ENCODE measurements at regions not wholly inside any gene's neighbourhood (a gene's known extent, or its start where the extent isn't known, plus 50 kb on each side); places are given as distances from the start of the nearest gene placed in this dataset.

DNA sequence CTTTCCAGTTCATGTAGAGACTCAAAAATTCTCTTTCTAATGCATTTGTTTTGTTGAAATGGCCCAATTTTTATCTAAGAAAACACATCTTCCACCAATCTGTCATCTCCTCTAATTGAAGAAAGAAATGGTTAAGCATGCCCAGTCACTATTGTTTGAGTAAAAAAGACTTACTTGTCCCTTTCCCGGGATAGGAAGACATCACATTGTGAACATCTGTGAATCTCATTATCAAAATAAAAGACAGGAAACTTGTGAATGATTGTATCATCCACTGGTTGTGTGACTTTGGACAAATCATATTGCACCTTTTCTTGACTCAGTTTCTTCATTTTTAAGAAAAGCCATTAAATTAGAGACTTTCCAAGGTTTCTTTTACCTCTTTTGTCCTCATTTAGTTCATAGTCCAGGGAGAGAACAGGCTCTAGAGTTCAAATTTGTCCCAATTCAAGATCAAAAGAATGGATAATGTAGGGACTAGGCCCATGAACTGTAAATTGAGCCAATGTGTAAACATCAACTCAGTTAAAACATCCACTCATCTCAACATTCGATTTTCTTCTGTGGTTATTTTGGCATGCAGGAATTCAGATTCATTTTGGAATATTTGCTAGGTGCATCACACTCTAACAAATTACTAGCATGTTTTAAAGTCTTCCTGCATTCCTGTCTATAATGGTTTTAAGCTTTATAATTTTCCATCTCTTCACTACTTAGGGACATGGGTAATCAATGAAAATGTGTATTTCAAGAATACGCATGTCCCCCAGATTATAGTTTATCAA lies 838.0 kb upstream of the WWC1 start:
- no peaks in the 10 kb centered on the region for H3K4me1 ChIP-seq (ENCODE audit: low read depth)
- no peaks in the 10 kb centered on the region for H3K36me3 ChIP-seq
- H3K27ac ChIP-seq, result no peak overlapping the region
- H3K9me3 ChIP-seq (ENCODE audit: low read depth), result no peaks in the 10 kb centered on the region
- H3K27me3 ChIP-seq, result no peaks in the 10 kb centered on the region
- TF ChIP-seq CTCF (IDR thresholded peaks at IDR 0.05; ENCODE audit: low read depth, low read length), result no peak
- no peak for DNase-seq (ENCODE audit: low read depth in 1 of 2, low spot score in 1 of 2)
- H3K4me3 ChIP-seq, result no peak overlapping the region

DNA sequence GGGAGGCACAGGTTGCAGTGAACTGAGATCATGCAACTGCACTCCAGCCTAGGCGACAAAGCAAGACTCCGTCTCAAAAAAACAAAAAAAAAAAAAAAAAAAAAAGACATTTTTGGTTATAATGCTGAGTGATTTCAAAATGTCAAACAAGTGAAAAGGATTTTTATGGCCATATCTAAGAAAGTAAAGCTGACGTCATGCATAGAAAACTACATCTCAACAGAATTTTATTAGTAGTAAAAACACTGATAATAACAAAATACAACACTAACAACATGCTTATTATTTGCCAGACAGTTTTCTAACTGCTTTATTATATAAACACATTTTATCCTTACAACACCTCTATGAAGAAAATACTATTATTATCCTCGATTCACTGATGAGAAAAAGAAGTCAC lies 833.0 kb upstream of the WWC1 start:
- no peak for TF ChIP-seq CTCF (IDR thresholded peaks at IDR 0.05; ENCODE audit: low read depth, low read length)
- DNase-seq (ENCODE audit: low read depth in 1 of 2, low spot score in 1 of 2), result no peak
- Histone ChIP-seq H3K4me1 (ENCODE audit: low read depth) (no peaks in the 10 kb centered on the region), H3K36me3 (no peaks in the 10 kb centered on the region), H3K27ac (no peak overlapping the region), H3K9me3 (ENCODE audit: low read depth) (no peaks in the 10 kb centered on the region), H3K4me3 (no peak overlapping the region), H3K27me3 (no peaks in the 10 kb centered on the region)

DNA sequence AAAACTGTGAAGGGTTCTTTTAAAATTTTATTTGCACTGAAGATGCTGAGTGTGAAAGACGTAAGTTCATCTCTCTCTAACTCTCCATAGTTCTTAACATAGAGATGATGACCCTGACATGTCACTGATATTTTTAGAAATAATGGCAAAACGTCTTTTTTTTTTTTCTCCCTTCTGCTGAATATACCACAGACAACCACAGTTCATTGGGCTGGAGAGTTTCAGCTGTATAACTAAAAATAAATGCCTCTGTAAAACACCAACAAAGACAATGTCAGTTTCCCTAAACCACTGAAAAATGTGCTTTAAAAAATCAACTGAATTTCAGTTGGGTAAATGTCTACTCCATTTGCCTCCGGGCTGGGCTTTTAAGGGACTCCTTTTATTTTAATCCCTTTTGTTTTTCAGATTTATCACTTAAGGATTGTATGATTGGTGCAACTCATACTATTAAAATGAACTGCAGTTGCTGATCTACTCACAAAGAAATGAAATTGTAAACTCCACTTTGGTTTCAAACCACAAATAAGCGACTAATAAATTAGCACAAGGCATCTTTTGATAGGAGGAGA lies 830.9 kb upstream of the WWC1 start:
- no peaks in the 10 kb centered on the region for H3K36me3 ChIP-seq
- H3K4me3 ChIP-seq, result no peak overlapping the region
- H3K27ac ChIP-seq, result no peak overlapping the region
- H3K4me1 ChIP-seq (ENCODE audit: low read depth), result no peaks in the 10 kb centered on the region
- TF ChIP-seq CTCF (IDR thresholded peaks at IDR 0.05; ENCODE audit: low read depth, low read length), result no peak
- no peaks in the 10 kb centered on the region for H3K27me3 ChIP-seq
- no peaks in the 10 kb centered on the region for H3K9me3 ChIP-seq (ENCODE audit: low read depth)
- no peak for DNase-seq (ENCODE audit: low read depth in 1 of 2, low spot score in 1 of 2)

DNA sequence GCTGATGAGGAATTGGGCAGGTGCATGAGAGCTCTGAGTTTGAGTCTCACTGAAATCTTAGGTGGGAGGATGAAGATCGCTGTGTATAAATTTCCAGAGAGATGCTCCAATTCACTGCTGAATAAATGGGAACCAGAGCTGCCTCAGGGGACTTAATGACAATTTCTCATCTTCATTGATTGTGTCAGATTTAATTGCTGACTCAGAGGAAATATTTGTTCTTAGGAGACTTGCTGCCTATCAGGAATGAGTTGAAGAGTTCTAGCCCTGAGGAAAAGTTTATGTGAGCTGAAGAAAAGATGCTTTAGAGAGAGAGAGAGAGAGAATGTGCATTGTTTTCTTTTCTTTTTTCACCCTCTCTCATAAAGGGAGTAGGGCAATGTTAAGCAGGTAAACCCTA lies 827.5 kb upstream of the WWC1 start:
- H3K27me3 ChIP-seq, result no peaks in the 10 kb centered on the region
- no peak for DNase-seq (ENCODE audit: low read depth in 1 of 2, low spot score in 1 of 2)
- no peak overlapping the region for H3K4me3 ChIP-seq
- H3K9me3 ChIP-seq (ENCODE audit: low read depth), result no peaks in the 10 kb centered on the region
- H3K27ac ChIP-seq, result no peak overlapping the region
- no peaks in the 10 kb centered on the region for H3K4me1 ChIP-seq (ENCODE audit: low read depth)
- no peaks in the 10 kb centered on the region for H3K36me3 ChIP-seq
- TF ChIP-seq CTCF (IDR thresholded peaks at IDR 0.05; ENCODE audit: low read depth, low read length), result no peak

DNA sequence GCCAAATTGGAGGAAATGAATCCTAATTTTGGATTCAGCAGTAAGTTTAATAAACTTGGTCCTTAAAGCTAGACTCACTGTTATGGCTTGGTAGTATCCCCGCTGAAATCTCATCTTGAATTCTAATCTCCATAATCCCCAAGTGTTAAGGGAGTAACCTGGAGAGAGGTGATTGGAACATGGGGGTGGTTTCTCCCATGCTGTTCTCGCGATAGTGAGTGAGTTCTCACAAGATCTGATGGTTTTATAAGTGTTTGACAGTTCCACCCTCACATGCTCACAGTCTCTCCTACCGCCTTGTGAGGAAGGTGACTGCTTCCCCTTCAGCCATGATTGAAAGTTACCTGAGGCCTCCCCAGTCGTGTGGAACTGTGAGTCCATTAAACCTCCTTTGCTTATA lies 824.5 kb upstream of the WWC1 start:
- no peak for DNase-seq (ENCODE audit: low read depth in 1 of 2, low spot score in 1 of 2)
- H3K4me1 ChIP-seq (ENCODE audit: low read depth), result peaks cover 7% of the 10 kb centered on the region
- no peaks in the 10 kb centered on the region for H3K9me3 ChIP-seq (ENCODE audit: low read depth)
- no peak for TF ChIP-seq CTCF (IDR thresholded peaks at IDR 0.05; ENCODE audit: low read depth, low read length)
- H3K36me3 ChIP-seq, result no peaks in the 10 kb centered on the region
- no peak overlapping the region for H3K27ac ChIP-seq
- no peak overlapping the region for H3K4me3 ChIP-seq
- no peaks in the 10 kb centered on the region for H3K27me3 ChIP-seq

Data from cardiac muscle cell (in vitro differentiated cells and primary cell).